ENCODE measurements at regions not wholly inside any gene's neighbourhood (a gene's known extent, or its start where the extent isn't known, plus 50 kb on each side); places are given as distances from the start of the nearest gene placed in this dataset.

DNA sequence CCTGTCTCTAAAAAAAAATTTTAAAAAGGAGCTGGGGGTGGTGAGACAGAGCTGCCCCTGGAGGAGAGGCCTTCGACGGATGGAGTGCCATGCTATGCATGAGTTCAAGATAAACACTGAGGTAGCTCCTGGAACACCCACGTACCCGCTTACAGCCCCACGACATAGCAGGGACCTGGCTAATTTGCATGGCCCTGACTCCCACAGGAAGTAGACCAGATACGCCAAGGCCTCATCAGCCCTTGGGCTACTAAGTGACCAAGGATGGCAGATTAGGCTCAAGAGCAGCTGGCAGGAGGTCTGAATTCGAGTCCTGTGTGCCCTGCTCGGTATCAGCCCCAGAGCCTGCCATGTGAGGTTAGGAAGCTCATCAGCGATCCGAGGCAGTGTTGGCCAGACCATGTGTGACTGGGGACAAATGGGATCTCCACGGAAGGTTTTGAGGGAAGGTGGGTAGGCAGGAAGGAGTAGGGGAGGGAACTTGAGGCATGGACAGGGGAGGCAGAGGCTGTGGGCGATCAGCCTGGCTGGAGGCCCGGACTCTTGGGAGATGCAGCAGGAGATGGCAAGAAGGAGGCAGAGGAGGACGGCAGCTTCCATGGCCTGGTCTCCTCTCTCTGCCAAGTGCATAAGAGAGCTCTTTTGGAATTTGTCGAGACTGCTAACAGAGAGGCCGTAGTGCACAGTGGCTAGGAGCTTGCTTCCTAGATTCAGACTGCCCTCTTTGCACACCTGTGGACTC, 218.3 kb downstream of the GLI2 start:
- H3K4me3 Mint-ChIP-seq, result no peak overlapping the region
- no peaks in the 10 kb centered on the region for H3K4me1 Mint-ChIP-seq (ENCODE audit: low read depth in 2 of 2)
- no peak for DNase-seq
- ATAC-seq (replicated peaks), result no peak
- H3K27me3 Mint-ChIP-seq, result peaks cover 0 to 7% of the 10 kb centered on the region in 2 donors
- no peaks in the 10 kb centered on the region for H3K9me3 Mint-ChIP-seq
- no peaks in the 10 kb centered on the region for H3K36me3 Mint-ChIP-seq (ENCODE audit: insufficient read depth)
- H3K27ac Mint-ChIP-seq, result no peak overlapping the region

- Mint-ChIP-seq H3K27ac (no peak overlapping the region), H3K27me3 (no peaks in the 10 kb centered on the region), H3K36me3 (ENCODE audit: insufficient read depth) (no peaks in the 10 kb centered on the region), H3K4me1 (ENCODE audit: low read depth in 2 of 2) (no peaks in the 10 kb centered on the region), H3K9me3 (no peaks in the 10 kb centered on the region), H3K4me3 (no peak overlapping the region)
- ATAC-seq (replicated peaks), result no peak
- no peak for DNase-seq
Observed at GRCh38 chr2:120954939-120955338, 219.3 kb downstream of the GLI2 start.

GRCh38 chr2:120955427-120955826, 219.8 kb downstream of the GLI2 start:
- DNase-seq, result no peak
- Mint-ChIP-seq H3K4me3 (no peak overlapping the region), H3K36me3 (ENCODE audit: insufficient read depth) (no peaks in the 10 kb centered on the region), H3K9me3 (no peaks in the 10 kb centered on the region), H3K4me1 (ENCODE audit: low read depth in 2 of 2) (no peaks in the 10 kb centered on the region), H3K27me3 (no peaks in the 10 kb centered on the region), H3K27ac (no peak overlapping the region)
- ATAC-seq (replicated peaks), result no peak

GRCh38 chr2:120956486-120957156, 221.0 kb downstream of the GLI2 start:
- DNase-seq, result no peak
- no peak for ATAC-seq (replicated peaks)
- no peaks in the 10 kb centered on the region for H3K4me1 Mint-ChIP-seq (ENCODE audit: low read depth in 2 of 2)
- H3K4me3 Mint-ChIP-seq, result no peak overlapping the region
- H3K27ac Mint-ChIP-seq, result no peak overlapping the region
- no peaks in the 10 kb centered on the region for H3K36me3 Mint-ChIP-seq (ENCODE audit: insufficient read depth)
- no peaks in the 10 kb centered on the region for H3K9me3 Mint-ChIP-seq
- H3K27me3 Mint-ChIP-seq, result no peaks in the 10 kb centered on the region

- no peaks in the 10 kb centered on the region for H3K9me3 Mint-ChIP-seq
- no peaks in the 10 kb centered on the region for H3K27me3 Mint-ChIP-seq
- no peaks in the 10 kb centered on the region for H3K4me1 Mint-ChIP-seq (ENCODE audit: low read depth in 2 of 2)
- H3K36me3 Mint-ChIP-seq (ENCODE audit: insufficient read depth), result no peaks in the 10 kb centered on the region
- DNase-seq, result no peak
- H3K4me3 Mint-ChIP-seq, result no peak overlapping the region
- H3K27ac Mint-ChIP-seq, result no peak overlapping the region
- no peak for ATAC-seq (replicated peaks)
Observed at GRCh38 chr2:120957905-120958304, 222.2 kb downstream of the GLI2 start.

- Mint-ChIP-seq H3K27me3 (peaks cover 0 to 4% of the 10 kb centered on the region in 2 donors), H3K36me3 (ENCODE audit: insufficient read depth) (no peaks in the 10 kb centered on the region), H3K4me1 (ENCODE audit: low read depth in 2 of 2) (no peaks in the 10 kb centered on the region), H3K27ac (no peak overlapping the region), H3K4me3 (no peak overlapping the region), H3K9me3 (no peaks in the 10 kb centered on the region)
- DNase-seq (no peak), ATAC-seq (replicated peaks) (no peak)
Observed at GRCh38 chr2:120958623-120959366, 223.1 kb downstream of the GLI2 start.

DNA sequence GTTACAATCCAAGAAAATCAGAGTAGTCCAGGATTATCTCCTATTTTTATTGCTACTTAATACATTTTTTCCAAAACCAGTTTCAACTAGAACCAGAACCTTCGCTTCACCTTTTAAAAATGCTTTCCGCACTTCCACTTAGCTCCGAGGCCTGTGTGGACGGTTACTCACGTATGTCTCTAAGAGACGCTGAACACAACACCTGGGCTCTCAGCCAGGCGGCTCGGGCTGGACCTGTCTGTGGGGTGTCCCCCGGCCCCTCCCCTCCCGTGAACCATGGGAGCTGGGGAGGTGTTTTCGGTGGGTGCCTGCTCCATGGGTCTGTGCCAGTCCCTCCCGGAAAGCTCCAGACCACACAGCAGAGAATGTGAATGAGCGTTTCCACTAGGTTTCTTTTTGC, 223.8 kb downstream of the GLI2 start:
- ATAC-seq (replicated peaks) (no peak), DNase-seq (no peak)
- H3K4me1 Mint-ChIP-seq (ENCODE audit: low read depth in 2 of 2), result no peaks in the 10 kb centered on the region
- no peak overlapping the region for H3K4me3 Mint-ChIP-seq
- no peaks in the 10 kb centered on the region for H3K9me3 Mint-ChIP-seq
- no peak overlapping the region for H3K27ac Mint-ChIP-seq
- H3K36me3 Mint-ChIP-seq (ENCODE audit: insufficient read depth), result no peaks in the 10 kb centered on the region
- H3K27me3 Mint-ChIP-seq, result peaks cover 0 to 10% of the 10 kb centered on the region in 2 donors

- ATAC-seq (replicated peaks) (no peak), DNase-seq (no peak)
- Mint-ChIP-seq H3K27me3 (peaks cover 0 to 14% of the 10 kb centered on the region in 2 donors), H3K4me1 (ENCODE audit: low read depth in 2 of 2) (no peaks in the 10 kb centered on the region), H3K36me3 (ENCODE audit: insufficient read depth) (no peaks in the 10 kb centered on the region), H3K4me3 (no peak overlapping the region), H3K27ac (no peak overlapping the region), H3K9me3 (no peaks in the 10 kb centered on the region)
Observed at GRCh38 chr2:120960770-120961366, 225.2 kb downstream of the GLI2 start.

DNA sequence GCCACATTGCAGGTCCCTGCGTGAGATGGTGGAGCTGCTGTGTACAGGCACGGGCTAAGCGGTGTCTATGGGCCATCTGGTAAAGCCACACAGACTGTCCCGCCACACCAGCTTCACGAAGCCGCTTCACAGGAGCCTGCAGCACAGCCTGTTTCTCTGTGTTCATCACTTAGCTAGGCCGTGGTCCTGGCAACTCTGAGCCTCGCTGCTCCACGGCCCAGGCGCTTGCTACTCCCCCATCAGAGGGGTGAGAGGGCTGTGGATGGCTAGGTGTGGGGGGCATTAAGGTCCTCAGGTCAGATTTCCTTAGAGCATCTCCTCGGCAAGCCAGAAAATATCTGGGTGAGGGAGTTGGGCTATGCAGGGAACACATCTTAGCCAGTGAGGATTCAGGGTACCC, 225.7 kb downstream of the GLI2 start:
- ATAC-seq (replicated peaks) (no peak), DNase-seq (no peak)
- H3K9me3 Mint-ChIP-seq, result no peaks in the 10 kb centered on the region
- H3K27ac Mint-ChIP-seq, result no peak overlapping the region
- H3K36me3 Mint-ChIP-seq (ENCODE audit: insufficient read depth), result no peaks in the 10 kb centered on the region
- peaks cover 0 to 14% of the 10 kb centered on the region in 2 donors for H3K27me3 Mint-ChIP-seq
- no peaks in the 10 kb centered on the region for H3K4me1 Mint-ChIP-seq (ENCODE audit: low read depth in 2 of 2)
- no peak overlapping the region for H3K4me3 Mint-ChIP-seq

DNA sequence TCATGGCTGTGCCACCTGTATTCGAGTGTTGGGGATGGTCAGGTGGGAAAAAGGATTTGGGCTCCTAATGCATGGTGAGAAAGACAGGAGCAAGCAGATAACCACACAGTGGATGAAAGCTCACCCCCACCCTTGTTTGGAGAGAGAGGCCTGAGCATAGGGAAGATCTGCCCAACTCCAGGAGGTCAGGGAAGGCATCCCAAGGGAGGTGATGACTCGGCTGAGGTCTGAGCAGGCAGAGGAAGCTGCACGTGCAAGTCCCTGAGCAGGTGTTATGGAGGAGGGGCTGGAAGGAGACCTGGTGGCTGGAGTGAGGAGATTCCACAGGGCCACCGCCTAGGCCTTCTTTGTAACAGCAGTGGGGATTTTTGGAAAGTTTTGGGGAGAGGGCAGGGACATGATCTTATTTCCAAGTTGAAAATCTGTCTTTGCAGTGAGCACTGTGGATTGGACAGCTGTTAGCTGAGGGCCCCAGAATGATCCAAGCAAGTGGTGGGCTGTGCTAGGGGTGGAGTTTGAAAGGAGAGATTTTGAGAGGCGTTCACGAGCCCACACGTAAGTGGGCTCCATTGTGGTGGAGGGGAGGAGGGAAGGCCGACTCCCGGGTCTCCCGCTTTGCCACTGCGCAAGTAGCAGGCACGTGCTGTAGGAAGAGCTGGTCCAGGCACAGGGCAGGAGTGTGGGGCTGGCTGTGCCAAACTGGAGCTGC, 228.5 kb downstream of the GLI2 start:
- peaks cover 0 to 14% of the 10 kb centered on the region in 2 donors for H3K27me3 Mint-ChIP-seq
- no peak overlapping the region for H3K4me3 Mint-ChIP-seq
- ATAC-seq (replicated peaks) (no peak), DNase-seq (no peak)
- no peaks in the 10 kb centered on the region for H3K4me1 Mint-ChIP-seq (ENCODE audit: low read depth in 2 of 2)
- no peak overlapping the region for H3K27ac Mint-ChIP-seq
- H3K9me3 Mint-ChIP-seq, result no peaks in the 10 kb centered on the region
- no peaks in the 10 kb centered on the region for H3K36me3 Mint-ChIP-seq (ENCODE audit: insufficient read depth)

DNA sequence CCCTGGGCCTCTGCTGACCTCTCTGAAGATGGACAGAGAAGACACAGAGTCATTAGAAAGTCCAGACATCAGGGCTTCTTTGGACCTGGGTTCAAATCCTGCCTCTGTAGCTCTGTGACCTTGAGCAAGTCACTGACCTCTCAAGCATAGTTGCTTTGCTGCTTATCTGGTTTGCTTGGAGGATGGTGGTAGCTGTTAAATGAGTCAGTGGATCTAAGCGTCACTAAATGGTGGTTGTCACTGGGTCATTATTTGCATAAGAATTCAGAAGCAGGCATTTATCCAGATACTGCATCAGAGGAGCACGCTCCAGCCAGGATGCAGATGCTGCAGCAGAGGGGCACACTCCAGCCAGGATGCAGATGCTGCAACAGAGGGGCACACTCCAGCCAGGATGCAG, 229.2 kb downstream of the GLI2 start:
- Mint-ChIP-seq H3K27ac (no peak overlapping the region), H3K36me3 (ENCODE audit: insufficient read depth) (no peaks in the 10 kb centered on the region), H3K9me3 (no peaks in the 10 kb centered on the region), H3K27me3 (peaks cover 0 to 14% of the 10 kb centered on the region in 2 donors), H3K4me3 (no peak overlapping the region), H3K4me1 (ENCODE audit: low read depth in 2 of 2) (no peaks in the 10 kb centered on the region)
- ATAC-seq (replicated peaks) (no peak), DNase-seq (no peak)

DNA sequence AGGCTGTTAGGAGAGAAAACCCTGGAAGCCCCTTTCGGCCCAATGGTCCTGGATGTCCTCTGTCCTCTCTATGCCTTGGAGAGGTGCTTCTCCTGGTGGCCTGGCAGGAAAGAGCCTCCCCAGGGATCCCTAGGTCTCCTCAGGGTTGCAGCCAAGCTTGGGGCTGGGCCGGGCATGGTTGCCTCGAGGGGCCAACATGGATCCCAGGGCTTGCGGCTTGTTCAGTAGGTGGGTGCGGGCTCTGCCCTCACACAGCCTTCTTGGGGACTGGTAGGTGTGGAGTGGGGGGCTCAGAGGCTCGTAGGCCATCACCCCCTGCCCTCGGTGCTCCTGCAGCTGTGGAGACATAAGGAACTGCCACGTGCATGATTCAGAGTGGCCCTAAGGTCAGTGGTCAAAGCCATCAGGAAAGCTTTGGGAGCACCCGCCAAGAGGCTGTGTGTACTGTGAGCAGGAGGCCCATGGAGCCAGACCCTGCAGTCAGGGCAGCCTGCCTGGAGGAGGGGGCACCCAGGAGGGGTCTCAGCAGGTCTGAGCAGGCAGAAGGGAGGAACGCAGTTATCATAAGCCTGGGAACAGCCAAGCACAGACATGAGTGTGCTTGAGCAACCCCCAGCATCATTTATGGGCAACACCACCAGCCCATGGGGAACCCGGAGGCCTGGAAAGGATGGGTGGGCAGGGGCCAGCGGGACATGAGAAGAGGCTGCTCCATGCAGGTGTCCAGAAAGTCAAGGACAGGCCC, 231.0 kb downstream of the GLI2 start:
- ATAC-seq (replicated peaks) (no peak), DNase-seq (no peak)
- Mint-ChIP-seq H3K27me3 (peaks cover 0 to 14% of the 10 kb centered on the region in 2 donors), H3K9me3 (no peaks in the 10 kb centered on the region), H3K36me3 (ENCODE audit: insufficient read depth) (no peaks in the 10 kb centered on the region), H3K27ac (no peak overlapping the region), H3K4me1 (ENCODE audit: low read depth in 2 of 2) (no peaks in the 10 kb centered on the region), H3K4me3 (no peak overlapping the region)
